ENCODE measurements at regions not wholly inside any gene's neighbourhood (a gene's known extent, or its start where the extent isn't known, plus 50 kb on each side); places are given as distances from the start of the nearest gene placed in this dataset.

- in situ Hi-C loops (cut with MboI; ENCODE audit: low pct_unique_long_range_greater_than_20kb, low sequenced_read_pairs), result no loop called here
- no peak for DNase-seq
These were observed 154.0 kb downstream of the MN1 start for GRCh38 chr22:27647540-27647939.

GRCh38 chr22:27648074-27648473 is 153.5 kb downstream of the MN1 start:
- no peak for DNase-seq
- in situ Hi-C loops (cut with MboI; ENCODE audit: low pct_unique_long_range_greater_than_20kb, low sequenced_read_pairs), result no loop called here

- in situ Hi-C loops (cut with MboI; ENCODE audit: low pct_unique_long_range_greater_than_20kb, low sequenced_read_pairs), result no loop called here
- no peak for DNase-seq
These were observed 152.7 kb downstream of the MN1 start for GRCh38 chr22:27648853-27649252.

- no peak for DNase-seq
- in situ Hi-C loops (cut with MboI; ENCODE audit: low pct_unique_long_range_greater_than_20kb, low sequenced_read_pairs), result no loop called here
These were observed 151.0 kb downstream of the MN1 start for GRCh38 chr22:27650572-27650971.

- no peak for DNase-seq
- in situ Hi-C loops (cut with MboI; ENCODE audit: low pct_unique_long_range_greater_than_20kb, low sequenced_read_pairs), result no loop called here
These were observed 150.6 kb downstream of the MN1 start for GRCh38 chr22:27650985-27651384.

- no peak for DNase-seq
- in situ Hi-C loops (cut with MboI; ENCODE audit: low pct_unique_long_range_greater_than_20kb, low sequenced_read_pairs), result no loop called here
These were observed 150.1 kb downstream of the MN1 start for GRCh38 chr22:27651486-27651885.

- no peak for DNase-seq
- in situ Hi-C loops (cut with MboI; ENCODE audit: low pct_unique_long_range_greater_than_20kb, low sequenced_read_pairs), result no loop called here
These were observed 146.8 kb downstream of the MN1 start for GRCh38 chr22:27654546-27655445.

- DNase-seq, result no peak
- in situ Hi-C loops (cut with MboI; ENCODE audit: low pct_unique_long_range_greater_than_20kb, low sequenced_read_pairs), result no loop called here
These were observed 145.9 kb downstream of the MN1 start for GRCh38 chr22:27655582-27656185.

GRCh38 chr22:27656970-27657369 is 144.6 kb downstream of the MN1 start:
- in situ Hi-C loops (cut with MboI; ENCODE audit: low pct_unique_long_range_greater_than_20kb, low sequenced_read_pairs), result no loop called here
- no peak for DNase-seq

GRCh38 chr22:27660306-27660705 is 141.2 kb downstream of the MN1 start:
- in situ Hi-C loops (cut with MboI; ENCODE audit: low pct_unique_long_range_greater_than_20kb, low sequenced_read_pairs), result no loop called here
- DNase-seq, result no peak

GRCh38 chr22:27662359-27663301 is 138.9 kb downstream of the MN1 start:
- no peak for DNase-seq
- in situ Hi-C loops (cut with MboI; ENCODE audit: low pct_unique_long_range_greater_than_20kb, low sequenced_read_pairs), result no loop called here

GRCh38 chr22:27663812-27664211 is 137.7 kb downstream of the MN1 start:
- in situ Hi-C loops (cut with MboI; ENCODE audit: low pct_unique_long_range_greater_than_20kb, low sequenced_read_pairs), result no loop called here
- DNase-seq, result no peak

- in situ Hi-C loops (cut with MboI; ENCODE audit: low pct_unique_long_range_greater_than_20kb, low sequenced_read_pairs), result no loop called here
- no peak for DNase-seq
These were observed 135.1 kb downstream of the MN1 start for GRCh38 chr22:27666272-27666997.

- DNase-seq, result no peak
- in situ Hi-C loops (cut with MboI; ENCODE audit: low pct_unique_long_range_greater_than_20kb, low sequenced_read_pairs), result no loop called here
These were observed 134.3 kb downstream of the MN1 start for GRCh38 chr22:27667121-27667843.

- peak; percentile 62 for DNase-seq
- in situ Hi-C loops (cut with MboI; ENCODE audit: low pct_unique_long_range_greater_than_20kb, low sequenced_read_pairs), result no loop called here
These were observed 132.4 kb downstream of the MN1 start for GRCh38 chr22:27668828-27669797.

GRCh38 chr22:27669798-27670599 is 131.6 kb downstream of the MN1 start:
- DNase-seq, result no peak
- in situ Hi-C loops (cut with MboI; ENCODE audit: low pct_unique_long_range_greater_than_20kb, low sequenced_read_pairs), result no loop called here
